Cardiac fibroblast (primary cell): ENCODE measurements at regions not wholly inside any gene's neighbourhood (a gene's known extent, or its start where the extent isn't known, plus 50 kb on each side); places are given as distances from the start of the nearest gene placed in this dataset.

ENCODE experiments used
- DNase-seq, 2 donors: peaks; one replicate each; pipeline versions ENCODE4 v3.0.0 to v3.0.0-alpha.2; 2010; ENCODE audit warnings: low read depth in 2 of 2
- H3K4me3 ChIP-seq, 2 donors: replicated peaks in 1 of 2; 1 replicate in 1 of 2; 2 replicates in 1 of 2; pipeline ENCODE4 v1.5.1; 2011; ENCODE audit warnings: low read depth in 2 of 2, low read length in 2 of 2, mild to moderate bottlenecking in 2 of 2, moderate library complexity in 1 of 2
- TF ChIP-seq, protein P1 (sequence below): IDR thresholded peaks from one replicate; pipeline ENCODE4 v1.5.1; 2011; ENCODE audit warnings: low read depth, mild to moderate bottlenecking, low read length, inconsistent platforms

DNA sequence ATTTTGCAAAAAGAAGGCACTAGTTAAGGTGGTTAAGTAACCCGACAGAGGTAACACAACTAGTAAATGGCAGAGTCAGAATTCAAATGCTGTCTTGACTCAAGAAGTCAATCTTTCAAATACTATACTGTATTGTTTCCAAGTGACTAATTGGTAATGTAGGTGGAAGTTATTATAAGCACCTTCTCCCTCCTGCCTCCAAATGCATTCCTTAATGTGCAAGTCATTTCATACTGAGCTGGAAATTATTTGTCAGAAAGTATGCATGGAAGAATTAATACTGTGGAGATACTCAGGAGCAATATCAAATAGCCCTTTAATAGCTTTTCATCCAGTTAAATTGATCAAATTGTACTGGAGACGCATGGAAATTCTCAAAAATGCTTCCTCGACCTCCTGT, 579.1 kb downstream of the DOK5 start:
- no peak for DNase-seq
- TF ChIP-seq, protein P1, sequence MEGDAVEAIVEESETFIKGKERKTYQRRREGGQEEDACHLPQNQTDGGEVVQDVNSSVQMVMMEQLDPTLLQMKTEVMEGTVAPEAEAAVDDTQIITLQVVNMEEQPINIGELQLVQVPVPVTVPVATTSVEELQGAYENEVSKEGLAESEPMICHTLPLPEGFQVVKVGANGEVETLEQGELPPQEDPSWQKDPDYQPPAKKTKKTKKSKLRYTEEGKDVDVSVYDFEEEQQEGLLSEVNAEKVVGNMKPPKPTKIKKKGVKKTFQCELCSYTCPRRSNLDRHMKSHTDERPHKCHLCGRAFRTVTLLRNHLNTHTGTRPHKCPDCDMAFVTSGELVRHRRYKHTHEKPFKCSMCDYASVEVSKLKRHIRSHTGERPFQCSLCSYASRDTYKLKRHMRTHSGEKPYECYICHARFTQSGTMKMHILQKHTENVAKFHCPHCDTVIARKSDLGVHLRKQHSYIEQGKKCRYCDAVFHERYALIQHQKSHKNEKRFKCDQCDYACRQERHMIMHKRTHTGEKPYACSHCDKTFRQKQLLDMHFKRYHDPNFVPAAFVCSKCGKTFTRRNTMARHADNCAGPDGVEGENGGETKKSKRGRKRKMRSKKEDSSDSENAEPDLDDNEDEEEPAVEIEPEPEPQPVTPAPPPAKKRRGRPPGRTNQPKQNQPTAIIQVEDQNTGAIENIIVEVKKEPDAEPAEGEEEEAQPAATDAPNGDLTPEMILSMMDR: no peak
- H3K4me3 ChIP-seq: no peak overlapping the region

GRCh38 chr20:55053389-55053788, 578.0 kb downstream of the DOK5 start:
- DNase-seq: no peak
- TF ChIP-seq, protein P1: no peak
- H3K4me3 ChIP-seq: no peak overlapping the region

DNA sequence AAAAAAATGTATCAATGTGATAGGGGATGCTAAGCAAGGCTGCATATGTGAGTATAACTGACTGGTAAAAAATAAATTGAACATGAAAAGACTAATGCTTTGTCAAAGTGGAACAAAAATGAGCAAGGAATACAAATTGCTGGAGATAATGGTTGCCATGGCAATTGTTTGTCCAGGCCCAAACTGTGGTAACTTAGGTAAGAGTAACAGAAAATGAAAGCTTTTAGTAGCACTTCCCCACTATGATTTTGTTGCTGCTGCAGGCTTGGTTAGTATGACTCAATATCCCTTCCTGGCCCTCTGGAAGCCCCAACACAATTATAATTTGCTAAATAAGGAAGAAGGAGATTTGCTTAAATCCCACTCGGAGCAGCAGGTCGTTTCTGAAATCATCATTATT, 577.1 kb downstream of the DOK5 start:
- no peak for DNase-seq
- no peak overlapping the region for H3K4me3 ChIP-seq
- TF ChIP-seq, protein P1: no peak

GRCh38 chr20:55038684-55039083, 563.3 kb downstream of the DOK5 start:
- H3K4me3 ChIP-seq: no peak overlapping the region
- DNase-seq: no peak
- TF ChIP-seq, protein P1: no peak

DNA sequence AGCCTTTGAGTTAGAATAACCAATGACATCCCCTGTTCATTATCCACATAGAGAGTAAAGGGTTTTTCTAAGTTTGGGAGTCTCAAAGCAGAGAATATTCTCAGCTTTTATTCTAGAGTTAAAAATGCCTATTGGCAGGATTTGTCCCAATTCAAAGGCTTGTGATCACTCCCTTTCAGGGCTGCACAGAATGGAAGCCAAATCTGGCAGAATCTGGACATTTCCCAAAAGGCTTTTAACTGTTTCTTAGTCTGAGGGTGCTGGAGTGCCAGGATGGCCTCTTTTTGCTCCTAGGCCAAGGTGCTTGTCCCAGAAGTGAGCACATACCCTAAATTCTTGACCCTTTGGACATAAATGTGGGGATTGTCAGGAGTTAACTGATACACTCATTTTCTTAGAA, 556.6 kb downstream of the DOK5 start:
- DNase-seq: no peak
- no peak overlapping the region for H3K4me3 ChIP-seq
- TF ChIP-seq, protein P1: no peak

GRCh38 chr20:55014766-55015165, 539.4 kb downstream of the DOK5 start:
- no peak for DNase-seq
- TF ChIP-seq, protein P1: no peak
- no peak overlapping the region for H3K4me3 ChIP-seq

DNA sequence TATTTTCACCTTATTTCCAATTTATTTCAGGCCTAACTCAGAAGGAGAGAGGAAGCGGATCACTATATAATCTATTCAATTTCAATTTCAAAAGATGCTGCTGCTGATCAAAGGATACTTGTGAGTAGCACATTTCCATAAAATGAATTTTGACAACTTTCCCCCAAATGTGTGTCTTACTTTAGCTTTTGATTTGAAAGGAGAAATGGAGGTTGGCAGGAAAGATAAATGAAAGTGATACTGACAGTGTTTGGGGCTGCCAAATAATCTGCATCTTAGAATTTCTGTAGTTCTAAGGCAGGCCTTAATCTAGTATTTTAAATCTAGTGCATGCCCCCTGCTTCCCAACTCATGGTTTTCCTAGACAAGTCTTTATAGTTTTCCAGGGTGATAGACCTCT, 535.4 kb downstream of the DOK5 start:
- no peak overlapping the region for H3K4me3 ChIP-seq
- DNase-seq: no peak
- TF ChIP-seq, protein P1: no peak
